Neural progenitor cell (in vitro differentiated cells): ENCODE measurements at regions not wholly inside any gene's neighbourhood (a gene's known extent, or its start where the extent isn't known, plus 50 kb on each side); places are given as distances from the start of the nearest gene placed in this dataset.

Experiments used
- DNase-seq: peaks from one replicate; pipeline ENCODE4 v3.0.0-alpha.2; 2016; ENCODE audit warnings: low spot score
- H2AFZ ChIP-seq: fragments of 200-600 bp; sonication (generic); replicated peaks from 2 replicates; pipeline ENCODE4 v1.6.1; 2016; ENCODE audit warnings: antibody characterized with exemption
- H3F3A ChIP-seq: fragments of 200-600 bp; sonication (generic); 2 replicates; pipeline ENCODE4 v1.6.1; 2016; ENCODE audit warnings: antibody characterized with exemption, low read depth
- H3K27ac ChIP-seq: fragments of 200-600 bp; sonication (generic); 2 replicates; pipeline ENCODE4 v1.5.1; 2016; ENCODE audit warnings: mild to moderate bottlenecking
- H3K27me3 ChIP-seq: fragments of 200-600 bp; sonication (generic); 2 replicates; pipeline ENCODE4 v1.6.1; 2016; ENCODE audit warnings: mild to moderate bottlenecking, moderate library complexity
- H3K36me3 ChIP-seq: fragments of 200-600 bp; sonication (generic); 2 replicates; pipeline ENCODE4 v1.5.1; 2016
- H3K4me1 ChIP-seq: fragments of 200-600 bp; sonication (generic); 2 replicates; pipeline ENCODE4 v1.6.1; 2016; ENCODE audit warnings: mixed run types
- H3K4me2 ChIP-seq: fragments of 200-600 bp; sonication (generic); 2 replicates; pipeline ENCODE4 v1.6.1; 2016
- H3K4me3 ChIP-seq: fragments of 200-600 bp; sonication (generic); 2 replicates; pipeline ENCODE4 v1.5.1; 2016
- H3K79me2 ChIP-seq: fragments of 200-600 bp; sonication (generic); 2 replicates; pipeline ENCODE4 v1.6.1; 2016; ENCODE audit warnings: low read depth
- H3K9ac ChIP-seq: fragments of 200-600 bp; sonication (generic); 2 replicates; pipeline ENCODE4 v1.6.1; 2016
- H3K9me3 ChIP-seq: fragments of 200-600 bp; sonication (generic); 2 replicates; pipeline ENCODE4 v1.5.1; 2016; ENCODE audit warnings: low read depth
- H4K20me1 ChIP-seq: fragments of 200-600 bp; sonication (generic); 2 replicates; pipeline ENCODE4 v1.6.1; 2016; ENCODE audit warnings: low read depth
- H3K27ac Mint-ChIP-seq: 3 replicates; pipeline ENCODE4 v1.8.0; 2021; ENCODE audit warnings: mixed read lengths
- H3K27me3 Mint-ChIP-seq: 2 replicates; pipeline ENCODE4 v1.8.0; 2022; ENCODE audit warnings: low read depth, mild to moderate bottlenecking, inconsistent platforms, moderate library complexity, mixed read lengths; ENCODE audit not compliant: insufficient read depth
- H3K36me3 Mint-ChIP-seq: 3 replicates; pipeline ENCODE4 v1.8.0; 2021; ENCODE audit warnings: mixed read lengths
- H3K4me1 Mint-ChIP-seq: 3 replicates; pipeline ENCODE4 v1.8.0; 2021; ENCODE audit warnings: mixed read lengths
- H3K4me3 Mint-ChIP-seq: 3 replicates; pipeline ENCODE4 v1.8.0; 2021; ENCODE audit warnings: mild to moderate bottlenecking, moderate library complexity, mixed read lengths
- H3K9me3 Mint-ChIP-seq: 3 replicates; pipeline ENCODE4 v1.8.0; 2020; ENCODE audit warnings: mixed read lengths
- CTCF ChIP-seq: fragments of 200-600 bp; sonication (generic); IDR thresholded peaks from 2 replicates; pipeline ENCODE4 v1.5.1; 2017; ENCODE audit warnings: antibody characterized with exemption, mild to moderate bottlenecking
- EZH2 ChIP-seq: fragments of 200-600 bp; sonication (generic); IDR thresholded peaks from 2 replicates; pipeline ENCODE4 v1.6.1; 2017; ENCODE audit warnings: antibody characterized with exemption, mild to moderate bottlenecking, moderate library complexity
- EZH2phosphoT487 ChIP-seq: fragments of 200-600 bp; sonication (generic); IDR thresholded peaks from 2 replicates; pipeline ENCODE4 v1.6.1; 2017; ENCODE audit warnings: antibody characterized with exemption

GRCh38 chr2:49379406-49379805 lies 225.1 kb upstream of the FSHR start:
- DNase-seq = no peak
- H3K9me3 ChIP-seq = no peaks in the 10 kb centered on the region
- H3K27ac ChIP-seq = no peak overlapping the region
- TF ChIP-seq EZH2phosphoT487 (no peak), CTCF (no peak), EZH2 (no peak)
- no peaks in the 10 kb centered on the region for H3K4me1 ChIP-seq
- Mint-ChIP-seq H3K4me1 (peaks cover 6% of the 10 kb centered on the region), H3K9me3 (no peaks in the 10 kb centered on the region), H3K27me3 (no peaks in the 10 kb centered on the region), H3K27ac (no peak overlapping the region), H3K4me3 (no peak overlapping the region), H3K36me3 (no peaks in the 10 kb centered on the region)
- H3K4me2 ChIP-seq = no peak overlapping the region
- H3K4me3 ChIP-seq = no peak overlapping the region
- no peaks in the 10 kb centered on the region for H3K27me3 ChIP-seq
- no peaks in the 10 kb centered on the region for H3F3A ChIP-seq
- no peaks in the 10 kb centered on the region for H3K36me3 ChIP-seq
- no peaks in the 10 kb centered on the region for H4K20me1 ChIP-seq
- no peak overlapping the region for H3K9ac ChIP-seq
- H3K79me2 ChIP-seq = no peaks in the 10 kb centered on the region
- H2AFZ ChIP-seq = no peak overlapping the region

GRCh38 chr2:49371128-49371701 lies 216.9 kb upstream of the FSHR start:
- no peak for TF ChIP-seq EZH2
- no peak for TF ChIP-seq CTCF
- no peak for TF ChIP-seq EZH2phosphoT487
- Histone ChIP-seq H3K79me2 (no peaks in the 10 kb centered on the region), H3F3A (no peaks in the 10 kb centered on the region), H3K4me1 (no peaks in the 10 kb centered on the region), H3K4me3 (no peak overlapping the region), H3K9me3 (no peaks in the 10 kb centered on the region), H2AFZ (no peak overlapping the region), H3K4me2 (no peak overlapping the region), H3K27ac (no peak overlapping the region), H4K20me1 (no peaks in the 10 kb centered on the region), H3K36me3 (no peaks in the 10 kb centered on the region), H3K27me3 (no peaks in the 10 kb centered on the region), H3K9ac (no peak overlapping the region)
- Mint-ChIP-seq H3K4me1 (peaks cover 10% of the 10 kb centered on the region), H3K4me3 (no peak overlapping the region), H3K27ac (no peak overlapping the region), H3K27me3 (no peaks in the 10 kb centered on the region), H3K9me3 (no peaks in the 10 kb centered on the region), H3K36me3 (no peaks in the 10 kb centered on the region)
- DNase-seq = no peak

- H3K4me2 ChIP-seq = no peak overlapping the region
- H3K27ac Mint-ChIP-seq = no peak overlapping the region
- H3K4me3 Mint-ChIP-seq = no peak overlapping the region
- no peaks in the 10 kb centered on the region for H3K36me3 ChIP-seq
- H3K9me3 Mint-ChIP-seq = no peaks in the 10 kb centered on the region
- no peak overlapping the region for H3K4me3 ChIP-seq
- no peaks in the 10 kb centered on the region for H3K79me2 ChIP-seq
- H3K27me3 ChIP-seq = no peaks in the 10 kb centered on the region
- no peaks in the 10 kb centered on the region for H3K9me3 ChIP-seq
- H3K27me3 Mint-ChIP-seq = no peaks in the 10 kb centered on the region
- no peak overlapping the region for H3K9ac ChIP-seq
- no peaks in the 10 kb centered on the region for H4K20me1 ChIP-seq
- peak overlapping the region; percentile 69 for H2AFZ ChIP-seq
- no peaks in the 10 kb centered on the region for H3K36me3 Mint-ChIP-seq
- no peak for TF ChIP-seq CTCF
- TF ChIP-seq EZH2phosphoT487 = no peak
- no peak for TF ChIP-seq EZH2
- H3K27ac ChIP-seq = no peak overlapping the region
- DNase-seq = no peak
- H3F3A ChIP-seq = no peaks in the 10 kb centered on the region
- H3K4me1 Mint-ChIP-seq = peaks cover 10% of the 10 kb centered on the region
- H3K4me1 ChIP-seq = no peaks in the 10 kb centered on the region
Measured at GRCh38 chr2:49369650-49370049, 215.3 kb upstream of the FSHR start.
